NCI-H2171 treated with DMSO at 0.1 percent for 48 hours (cell line): ENCODE measurements at regions not wholly inside any gene's neighbourhood (a gene's known extent, or its start where the extent isn't known, plus 50 kb on each side); places are given as distances from the start of the nearest gene placed in this dataset.

Experiments used
- DNase-seq: peaks from one replicate; lab custom pipeline; 2025; lab: John Stamatoyannopoulos, UW

DNA sequence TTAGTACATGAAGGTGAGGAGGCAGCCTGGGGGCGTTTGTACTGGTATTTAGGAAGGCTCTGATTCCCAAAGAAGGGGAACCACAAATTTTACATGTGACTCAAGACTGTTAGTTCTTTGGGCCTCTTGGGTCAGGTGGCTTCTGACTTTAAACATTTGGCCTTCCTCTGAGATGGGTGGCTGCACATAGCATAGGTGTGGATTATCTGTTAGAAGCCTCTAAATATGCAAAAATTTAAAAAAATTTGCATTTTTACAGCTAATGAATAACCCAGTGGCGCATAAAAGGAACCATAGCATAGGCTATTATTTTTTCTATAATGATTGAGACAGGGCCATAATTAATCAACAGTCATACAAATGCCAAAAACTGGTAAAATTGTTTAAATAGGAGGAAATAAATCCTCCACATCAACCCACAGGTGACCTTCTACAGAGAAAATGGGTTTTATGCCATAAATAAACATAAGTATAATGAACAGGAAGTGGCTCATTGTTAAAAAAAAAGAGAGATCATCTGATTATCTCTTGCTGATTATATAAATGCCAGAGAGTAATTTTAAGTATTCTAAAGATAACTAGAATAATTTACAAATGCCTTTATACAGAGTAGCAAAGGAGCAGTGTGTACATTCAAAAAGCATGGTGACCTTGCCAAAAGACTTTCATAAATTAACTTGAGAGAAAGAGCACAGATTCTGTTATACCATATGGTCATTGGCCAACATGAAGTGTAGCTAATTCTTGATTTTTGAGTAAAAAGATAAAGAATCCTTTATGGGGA lies 284.2 kb upstream of the ATP2B1 start:
- no peak for DNase-seq

DNA sequence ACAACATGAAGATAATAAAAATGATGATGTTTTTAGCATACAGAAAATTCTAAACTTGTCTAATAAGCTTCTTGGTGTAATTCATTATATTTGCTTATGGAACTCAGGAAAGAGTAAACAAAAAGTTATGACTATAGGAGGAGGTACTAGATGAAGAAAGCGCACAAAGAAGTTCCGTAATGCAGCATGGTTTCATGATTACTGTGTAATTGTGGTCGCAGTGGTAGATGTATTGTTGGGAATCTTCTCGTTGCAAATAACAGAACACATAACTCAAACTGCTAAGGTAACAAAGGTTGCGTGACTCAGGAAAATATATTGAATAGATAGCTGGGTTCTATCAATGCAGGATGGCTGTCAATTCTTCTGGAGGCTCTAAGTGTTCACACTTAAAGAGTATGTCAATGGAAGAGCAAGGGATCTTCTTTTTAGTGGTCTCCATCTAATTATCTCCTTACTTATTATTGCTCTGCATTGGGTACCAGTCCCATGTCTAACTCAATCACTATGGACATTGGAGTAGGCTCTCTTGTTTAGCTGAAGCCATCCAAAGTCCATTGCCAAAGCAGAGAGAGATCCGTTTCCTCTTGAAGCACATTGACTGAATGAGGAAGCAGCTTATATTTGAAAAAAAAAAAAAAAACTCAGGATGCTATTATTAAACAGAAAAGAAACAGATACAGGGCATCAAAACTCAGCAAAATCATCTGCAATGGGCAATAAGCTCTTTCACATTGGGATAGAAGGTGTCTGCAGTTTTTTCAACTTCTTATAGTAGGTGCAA lies 283.4 kb upstream of the ATP2B1 start:
- no peak for DNase-seq

DNA sequence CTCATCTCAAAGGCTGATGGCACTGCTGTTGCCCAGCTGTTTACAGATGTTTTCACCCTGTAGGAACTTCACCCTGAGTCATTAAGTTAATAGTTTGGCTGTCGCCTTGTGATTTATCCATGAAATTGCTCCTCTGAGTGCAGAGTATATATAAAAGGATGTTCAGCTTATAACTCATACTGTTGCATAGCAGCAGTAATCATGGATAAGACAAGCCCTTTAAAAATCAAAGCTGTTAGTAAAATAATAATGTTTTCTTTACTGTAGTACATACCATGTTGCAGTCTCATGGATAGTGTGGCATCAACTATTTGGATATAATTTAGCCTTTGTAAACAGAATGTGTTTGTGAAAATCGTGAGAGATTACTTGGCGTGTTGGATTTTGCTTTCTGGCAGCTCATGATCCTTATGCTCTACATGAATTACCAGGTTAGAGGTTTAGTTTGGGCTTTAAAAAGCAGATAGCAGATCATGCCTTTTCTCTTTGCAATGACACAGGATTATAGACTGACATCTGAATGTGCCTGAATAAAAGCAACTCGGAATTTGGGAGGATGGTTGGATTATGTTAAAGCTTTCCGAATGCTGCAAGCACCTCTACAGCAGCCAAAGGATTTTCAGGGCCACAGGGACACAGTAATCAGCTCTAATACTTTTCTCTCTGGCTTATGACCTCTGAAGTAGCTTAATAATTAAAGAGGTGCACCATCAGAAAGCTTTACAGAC lies 279.7 kb upstream of the ATP2B1 start:
- no peak for DNase-seq

DNA sequence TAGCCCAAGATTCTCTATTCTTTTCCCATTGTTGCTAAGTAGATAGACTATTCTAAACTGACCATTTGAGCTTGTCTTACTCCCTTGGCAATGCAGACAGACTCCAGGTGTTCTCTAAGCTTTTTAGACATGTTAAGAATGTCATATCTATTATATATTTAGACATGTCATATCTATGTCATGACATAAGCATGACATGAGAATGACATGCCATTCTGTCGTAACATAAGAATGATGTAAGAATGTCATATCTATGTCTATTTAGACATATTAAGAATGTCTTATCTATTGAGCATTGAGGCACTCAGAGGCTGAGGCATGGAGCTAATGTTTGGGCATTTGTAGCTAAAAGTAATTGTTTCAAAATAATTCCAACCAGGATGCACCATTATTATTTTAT lies 277.3 kb upstream of the ATP2B1 start:
- no peak for DNase-seq

DNA sequence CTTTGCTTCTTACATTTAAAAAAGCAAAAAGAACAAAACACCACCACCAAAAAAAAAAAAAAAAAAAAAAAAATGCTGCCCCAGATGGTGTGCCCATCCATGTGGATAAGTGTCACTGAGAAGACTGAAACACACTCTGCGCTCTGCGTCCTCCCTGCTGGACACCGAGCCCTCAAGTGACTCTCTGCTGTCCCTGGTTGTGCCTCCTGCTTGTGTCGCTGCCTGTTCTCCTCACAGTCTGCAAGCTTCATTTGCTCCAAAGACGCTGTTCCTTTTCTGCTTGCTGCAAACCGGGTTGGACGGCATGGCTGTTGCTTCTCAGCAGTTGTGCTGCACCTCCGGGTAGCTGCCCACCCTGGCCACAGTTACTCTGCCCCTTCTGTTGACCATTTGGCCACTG lies 276.2 kb upstream of the ATP2B1 start:
- peak; percentile 76 for DNase-seq

DNA sequence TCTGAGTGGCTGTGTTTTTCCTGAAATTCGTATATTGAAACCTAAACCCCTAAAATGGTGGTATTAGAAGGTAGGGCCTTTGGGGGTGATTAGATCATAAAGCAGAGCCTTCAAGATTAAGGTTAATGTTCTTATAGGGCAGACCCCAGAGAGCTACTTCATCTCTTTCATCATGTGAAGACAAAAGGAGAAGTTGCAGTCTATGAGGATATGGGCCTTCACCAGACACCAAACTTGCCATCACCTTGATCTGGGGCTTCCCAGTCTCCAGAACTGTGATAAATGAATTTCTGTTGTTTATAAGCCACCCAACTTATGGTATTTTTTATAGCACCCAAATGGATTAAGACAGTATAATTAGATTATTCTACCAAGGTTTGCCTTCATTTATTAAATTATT lies 275.0 kb upstream of the ATP2B1 start:
- DNase-seq = no peak

DNA sequence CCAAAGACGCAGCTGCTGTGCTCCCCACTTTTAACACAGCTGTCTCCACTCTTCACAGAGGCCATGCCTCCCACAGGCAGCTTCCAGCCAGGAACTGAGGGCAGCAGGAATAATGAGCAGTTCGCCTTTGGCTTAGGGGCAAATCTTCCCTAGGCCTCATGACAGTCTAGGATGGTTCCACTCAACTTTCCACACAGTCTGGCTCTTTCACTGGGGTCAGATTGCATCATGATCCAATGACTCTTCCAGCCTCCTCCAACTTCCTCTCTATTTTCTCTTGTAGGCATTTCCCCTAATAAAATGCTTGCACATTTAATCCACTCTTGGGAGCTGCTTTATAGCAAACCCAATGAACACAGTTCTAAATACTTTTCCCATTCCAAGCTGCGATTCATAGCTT lies 271.6 kb upstream of the ATP2B1 start:
- DNase-seq = no peak

DNA sequence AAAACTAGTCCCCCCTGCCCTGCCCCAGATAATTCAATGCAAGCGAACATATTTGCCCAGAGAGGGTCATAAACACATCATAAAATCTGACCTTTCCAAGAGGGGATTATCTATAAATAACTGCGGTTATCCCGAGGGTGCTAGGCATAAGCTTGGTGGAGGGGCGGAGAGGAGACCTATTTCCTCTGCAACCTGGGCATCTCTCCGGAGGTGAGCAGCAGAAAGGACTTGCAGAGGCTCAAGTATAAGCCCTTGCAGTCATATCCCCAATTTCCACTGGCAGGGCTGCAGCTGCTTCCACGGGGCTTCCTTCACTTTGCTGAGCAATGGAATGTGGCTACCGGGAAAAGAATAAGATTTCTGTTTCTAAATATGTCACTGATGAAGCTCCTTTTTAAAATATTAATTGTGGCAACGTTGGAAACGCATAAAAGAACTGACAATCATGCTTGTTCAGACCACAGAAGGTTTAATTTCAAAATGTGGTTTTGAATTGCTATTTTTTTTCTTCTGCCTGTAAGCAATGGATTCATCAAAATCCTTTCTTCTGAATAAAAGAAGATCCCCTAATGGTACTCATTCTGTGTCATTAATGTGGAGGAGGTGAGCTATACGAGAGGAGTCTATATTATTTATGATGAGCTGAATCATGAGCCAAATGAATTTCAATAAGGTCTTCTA lies 268.9 kb upstream of the ATP2B1 start:
- no peak for DNase-seq

DNA sequence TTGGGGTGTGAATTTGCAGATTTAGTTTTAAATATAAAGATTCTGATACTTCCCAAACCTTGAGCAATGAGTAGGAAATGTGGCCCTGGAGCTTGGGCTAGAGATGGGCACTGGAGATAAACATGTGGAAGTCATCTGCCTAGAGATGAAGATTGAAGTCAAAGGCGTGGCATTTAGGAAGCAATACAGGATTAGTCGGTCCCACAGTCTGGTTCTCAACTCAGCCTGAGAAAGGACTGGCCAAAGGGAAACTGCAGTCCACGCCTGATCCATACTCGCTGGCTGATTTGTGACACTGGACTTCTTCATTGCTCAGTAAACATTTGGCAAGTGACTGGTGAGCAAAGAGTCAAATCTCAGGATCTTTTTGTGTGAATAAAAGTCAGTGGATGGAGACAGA lies 268.2 kb upstream of the ATP2B1 start:
- no peak for DNase-seq

DNA sequence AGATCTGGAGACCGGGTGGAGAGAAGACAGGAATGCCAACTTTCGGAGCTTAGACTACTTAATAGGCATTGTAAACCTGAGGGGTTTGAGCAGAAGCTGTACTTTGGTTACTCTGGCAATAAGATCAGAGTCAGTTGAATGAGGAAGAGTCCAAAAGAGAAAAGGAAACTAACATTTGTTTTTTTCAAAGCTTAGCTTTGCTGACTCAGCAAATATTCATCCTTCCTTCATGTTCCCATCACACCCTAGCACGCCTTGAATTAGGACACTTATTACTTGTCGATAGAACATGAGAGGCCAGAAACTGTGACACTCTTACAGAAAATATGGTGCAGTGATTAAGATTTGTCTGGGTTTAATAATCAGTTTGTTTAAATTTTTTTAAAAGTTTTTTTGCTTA lies 266.9 kb upstream of the ATP2B1 start:
- DNase-seq = no peak

DNA sequence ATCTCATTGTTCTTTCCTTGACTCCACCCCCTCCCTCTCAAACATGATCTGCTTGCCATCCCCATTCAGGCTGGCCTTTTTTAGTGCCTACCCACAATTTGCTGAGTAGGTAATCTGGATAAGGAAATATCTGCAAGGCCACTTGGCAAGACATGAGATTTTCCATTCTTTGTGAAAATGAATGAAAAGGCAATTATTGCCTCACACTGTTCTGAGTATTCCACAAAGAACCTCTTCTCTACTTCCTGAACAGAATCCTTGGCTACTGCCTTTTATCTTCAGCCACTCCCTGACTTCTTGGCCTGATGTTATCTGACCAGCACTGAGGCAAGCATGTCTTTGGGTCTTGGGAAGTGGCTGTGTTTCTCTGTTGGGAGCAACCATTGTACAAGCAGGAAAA lies 263.2 kb upstream of the ATP2B1 start:
- DNase-seq = no peak

DNA sequence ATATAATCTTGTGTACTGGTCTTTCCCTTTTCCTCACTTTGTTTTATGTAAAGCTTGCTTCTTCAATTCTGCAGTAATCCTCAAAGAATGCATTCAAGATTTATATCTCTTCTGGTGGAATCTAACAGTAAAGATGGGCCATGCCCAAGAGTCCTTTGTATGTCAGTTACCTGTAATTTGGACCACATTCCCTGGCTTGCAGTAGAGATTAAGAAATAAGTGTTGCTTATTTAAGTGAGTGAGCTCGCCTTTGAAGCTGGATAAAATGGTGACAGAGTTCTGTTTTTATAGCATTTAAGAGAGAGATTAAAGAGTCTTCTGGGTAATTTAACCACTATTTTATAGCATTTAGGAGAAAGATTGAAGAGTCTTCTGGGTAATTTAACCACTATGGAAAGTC lies 262.1 kb upstream of the ATP2B1 start:
- DNase-seq = no peak

DNA sequence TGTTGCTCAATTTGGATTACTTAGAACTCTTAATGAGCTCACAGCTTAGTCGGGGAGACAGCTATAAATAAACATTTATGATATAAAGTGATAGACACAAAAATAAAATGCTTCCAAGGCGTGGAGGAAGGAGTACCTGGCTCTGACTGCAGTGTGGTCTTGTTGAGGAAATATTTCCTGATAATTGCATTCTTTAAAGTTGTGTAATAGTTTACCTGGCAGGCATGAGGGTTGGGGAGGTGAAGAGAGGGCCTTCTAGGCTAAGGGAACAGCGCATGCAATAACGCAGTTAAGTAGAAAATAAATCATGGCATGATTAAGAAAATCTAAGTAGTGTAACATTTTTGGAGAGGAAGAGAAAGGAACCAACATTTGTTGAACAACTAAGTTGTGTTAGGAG lies 260.5 kb upstream of the ATP2B1 start:
- no peak for DNase-seq

DNA sequence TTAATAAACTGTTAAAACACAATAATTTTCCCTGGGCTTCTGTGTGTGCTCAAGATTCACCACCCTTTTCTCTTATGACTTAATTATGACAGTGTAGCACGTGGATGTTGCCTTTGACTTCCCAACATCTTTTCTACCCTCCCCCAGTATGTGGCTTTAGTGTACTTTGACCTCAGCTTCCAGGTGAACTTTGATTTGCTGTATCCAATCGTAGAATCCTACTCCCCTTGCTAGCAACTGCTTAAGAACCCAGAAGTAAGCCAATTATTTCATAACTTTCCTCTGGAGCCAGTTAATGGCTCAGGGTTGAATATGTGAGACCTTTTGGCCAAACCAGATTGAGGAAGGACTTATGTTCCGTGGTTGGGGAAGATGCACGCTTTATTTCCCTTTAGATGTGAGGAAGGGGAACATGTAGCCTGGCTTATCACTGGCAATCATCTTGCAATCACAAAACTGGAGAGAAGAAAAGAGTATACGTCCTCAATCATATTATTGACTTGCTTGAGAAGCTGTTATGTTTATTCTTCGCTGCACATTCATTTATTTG lies 259.6 kb upstream of the ATP2B1 start:
- DNase-seq = no peak

DNA sequence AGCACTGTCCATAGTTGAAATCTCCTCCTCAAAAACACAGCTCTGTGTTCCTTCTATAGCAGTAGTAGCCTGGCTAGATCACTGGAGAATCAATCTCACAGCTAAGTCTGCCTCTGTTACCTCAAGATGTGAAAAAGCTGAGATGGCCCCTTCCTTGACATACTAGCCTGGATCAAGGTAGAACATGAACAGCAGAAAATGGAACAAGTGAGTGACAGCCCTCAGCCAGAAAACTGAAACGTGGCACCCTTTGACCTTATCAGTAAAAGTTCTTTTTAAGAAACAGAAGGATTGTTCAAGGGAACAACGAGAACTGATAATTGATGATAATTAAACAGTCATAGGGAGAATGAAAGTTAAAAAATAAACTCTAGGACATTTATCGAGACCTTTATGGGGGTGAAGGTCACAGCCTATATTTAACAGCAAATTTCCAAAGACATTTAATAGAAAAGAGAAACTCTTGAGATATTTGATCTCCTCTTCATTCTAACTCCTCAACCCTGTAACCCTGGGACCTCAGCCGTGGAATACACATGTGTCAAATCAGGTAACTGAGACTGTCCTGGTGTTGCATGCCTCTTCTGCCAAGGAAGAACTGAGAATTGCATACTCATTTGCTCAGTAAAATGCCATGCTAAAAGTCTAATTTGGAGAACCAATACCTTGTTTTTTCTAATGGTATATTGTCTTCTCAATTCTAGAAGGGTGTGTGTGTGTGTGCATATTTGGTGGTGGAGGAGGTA lies 258.0 kb upstream of the ATP2B1 start:
- DNase-seq = no peak

DNA sequence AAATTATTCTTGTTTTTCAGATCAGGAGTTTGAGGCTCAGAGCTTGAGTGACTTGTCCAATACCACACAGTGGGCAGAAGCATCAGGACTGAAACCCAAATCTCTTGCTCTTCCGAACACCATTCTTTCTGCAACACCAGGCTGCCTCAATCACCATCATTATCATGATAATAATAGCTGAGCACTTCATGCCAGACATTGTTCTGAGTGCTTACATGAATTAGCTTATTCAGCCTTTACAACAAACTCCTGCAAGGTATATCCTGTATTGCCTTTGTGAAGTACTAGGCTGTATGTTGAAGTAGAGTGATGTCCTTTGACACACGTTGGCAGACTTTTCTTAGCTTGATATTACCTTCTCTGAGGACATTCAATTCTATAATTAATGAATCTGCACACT lies 257.4 kb upstream of the ATP2B1 start:
- DNase-seq = no peak

DNA sequence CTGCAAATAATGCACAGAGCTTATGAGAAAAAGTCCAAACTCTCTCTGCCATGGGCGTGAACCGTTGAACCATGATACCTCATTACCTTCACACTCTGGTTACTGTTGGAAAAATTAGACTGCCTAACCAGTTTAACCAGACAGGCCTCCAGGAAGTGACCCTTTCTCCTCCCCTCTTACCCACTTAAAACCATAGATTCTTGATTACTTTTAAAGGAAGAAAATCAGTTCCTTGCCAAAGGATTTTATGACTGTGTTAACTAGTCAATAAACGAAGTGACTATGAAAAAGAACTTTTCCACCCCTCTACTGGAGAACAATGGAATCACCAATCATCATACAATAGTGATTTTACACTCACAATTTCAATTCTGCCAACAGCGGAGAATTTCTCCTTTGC lies 254.0 kb upstream of the ATP2B1 start:
- no peak for DNase-seq

DNA sequence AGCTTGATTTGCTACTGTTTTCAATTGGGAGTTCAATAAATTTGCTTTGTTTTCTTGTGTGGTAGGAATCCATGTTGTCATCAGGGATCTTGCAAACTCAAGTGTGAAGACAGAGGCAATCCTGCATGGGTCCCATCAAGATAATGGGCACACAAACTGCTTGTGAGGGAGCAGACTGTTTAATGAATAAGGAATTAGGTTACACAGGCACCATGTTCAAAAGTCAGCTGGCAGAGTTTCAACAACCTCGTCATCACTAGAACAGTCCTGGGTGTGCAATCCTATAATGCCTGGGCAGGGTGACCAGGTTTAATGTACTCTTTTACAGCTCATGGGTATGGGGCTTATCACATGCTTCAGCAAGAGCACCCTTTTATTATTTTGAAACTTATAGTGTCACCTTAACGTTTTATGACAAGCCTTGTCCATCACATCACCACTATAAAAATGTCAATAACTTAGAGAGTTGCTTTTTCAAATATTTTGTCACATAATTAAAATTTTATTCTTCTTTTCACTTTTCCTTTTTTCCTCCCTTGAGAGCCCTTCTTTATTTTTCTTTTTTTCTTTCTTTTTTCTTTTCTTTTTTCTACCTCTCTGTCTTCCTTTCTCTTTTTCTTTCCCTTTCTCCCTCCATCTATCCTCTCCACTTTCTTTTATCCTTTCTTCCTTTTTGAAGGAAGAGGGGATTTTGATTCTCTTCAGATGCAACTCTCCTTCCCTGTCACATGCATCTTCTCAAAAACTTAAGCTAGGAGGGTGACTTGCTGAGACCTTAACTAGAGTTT lies 252.2 kb upstream of the ATP2B1 start:
- DNase-seq = peak; percentile 14

DNA sequence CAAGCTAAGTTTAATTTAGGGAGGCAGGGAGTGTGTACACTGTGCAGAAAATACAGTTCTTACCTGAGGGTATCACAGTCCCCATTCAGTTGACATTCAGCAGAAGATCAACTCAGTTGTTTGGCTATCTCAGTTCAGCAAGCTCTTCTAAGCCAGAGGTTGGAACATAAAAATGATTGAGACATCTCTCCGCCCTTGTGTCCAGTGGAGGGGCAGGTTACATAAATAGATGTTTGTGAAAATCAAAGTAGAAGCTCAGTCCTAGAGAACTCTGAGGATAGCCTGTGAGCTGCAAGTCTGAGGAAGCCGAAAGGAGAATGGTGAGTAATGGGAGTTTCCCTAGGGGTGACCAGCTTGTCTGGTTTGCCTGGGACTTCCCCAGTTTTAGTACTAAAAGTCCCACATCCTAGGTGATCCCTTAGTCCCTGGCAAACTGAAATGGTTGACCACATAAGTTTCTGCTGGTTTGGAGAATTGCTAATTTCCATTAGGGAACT lies 251.4 kb upstream of the ATP2B1 start:
- DNase-seq = no peak

DNA sequence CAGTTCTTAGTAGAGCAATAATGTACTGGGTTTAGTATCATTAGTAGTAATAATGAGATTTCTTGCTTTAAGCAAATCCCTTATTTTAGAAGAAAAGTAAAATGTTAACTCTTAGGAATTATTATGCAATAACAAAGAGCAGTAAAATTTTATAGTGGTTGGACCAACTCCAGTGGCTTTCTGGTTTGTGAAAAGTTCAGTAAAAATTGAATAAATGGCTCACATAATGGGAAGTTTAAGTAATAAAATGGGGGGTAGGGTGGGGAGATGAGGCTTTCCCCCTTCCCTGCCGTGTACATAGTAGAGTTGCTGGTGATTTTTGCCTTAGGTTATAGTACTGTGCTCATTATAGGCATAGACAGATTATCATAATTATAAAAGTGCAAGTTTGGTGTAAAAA lies 250.5 kb upstream of the ATP2B1 start:
- DNase-seq = no peak
